Uterus (tissue), 2 donors: ENCODE measurements at regions not wholly inside any gene's neighbourhood (a gene's known extent, or its start where the extent isn't known, plus 50 kb on each side); places are given as distances from the start of the nearest gene placed in this dataset.

Source experiments
- POLR2A ChIP-seq, 2 donors: fragments of 450-650 bp; IDR thresholded peaks; one replicate each; pipeline ENCODE4 v1.6.1; 2016; ENCODE audit warnings: antibody characterized with exemption in 2 of 2, mild to moderate bottlenecking in 1 of 2, moderate library complexity in 1 of 2
- TF ChIP-seq, protein P1 (sequence below), 4 experiments: fragments of 200-600 bp in 2 of 4; fragments of 450-650 bp in 2 of 4; sonication (generic) in 2 of 4; IDR thresholded peaks; one replicate each; pipeline ENCODE4 v1.5.1; 2016 to 2019; ENCODE audit warnings: antibody characterized with exemption in 4 of 4, mild to moderate bottlenecking in 2 of 4, moderate library complexity in 1 of 4

DNA sequence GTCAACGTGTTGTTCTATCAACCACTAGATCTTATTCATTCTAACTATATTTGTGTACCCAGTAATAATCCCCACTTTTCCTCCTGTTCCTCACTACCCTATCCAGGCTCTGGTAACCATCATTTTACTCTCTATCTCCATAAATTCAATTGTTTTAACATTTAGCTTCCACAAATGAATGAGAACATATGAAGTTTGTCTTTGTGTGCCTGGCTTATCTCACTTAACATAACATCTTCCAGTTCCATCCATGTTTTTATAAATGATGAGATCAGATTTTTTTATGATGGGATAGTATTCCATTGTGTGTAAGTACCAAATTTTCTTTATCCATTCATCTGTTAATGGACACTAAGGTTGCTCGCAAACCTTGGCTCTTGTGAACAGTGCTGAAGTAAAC, 59.9 kb upstream of the IBSP start:
- TF ChIP-seq, protein P1, sequence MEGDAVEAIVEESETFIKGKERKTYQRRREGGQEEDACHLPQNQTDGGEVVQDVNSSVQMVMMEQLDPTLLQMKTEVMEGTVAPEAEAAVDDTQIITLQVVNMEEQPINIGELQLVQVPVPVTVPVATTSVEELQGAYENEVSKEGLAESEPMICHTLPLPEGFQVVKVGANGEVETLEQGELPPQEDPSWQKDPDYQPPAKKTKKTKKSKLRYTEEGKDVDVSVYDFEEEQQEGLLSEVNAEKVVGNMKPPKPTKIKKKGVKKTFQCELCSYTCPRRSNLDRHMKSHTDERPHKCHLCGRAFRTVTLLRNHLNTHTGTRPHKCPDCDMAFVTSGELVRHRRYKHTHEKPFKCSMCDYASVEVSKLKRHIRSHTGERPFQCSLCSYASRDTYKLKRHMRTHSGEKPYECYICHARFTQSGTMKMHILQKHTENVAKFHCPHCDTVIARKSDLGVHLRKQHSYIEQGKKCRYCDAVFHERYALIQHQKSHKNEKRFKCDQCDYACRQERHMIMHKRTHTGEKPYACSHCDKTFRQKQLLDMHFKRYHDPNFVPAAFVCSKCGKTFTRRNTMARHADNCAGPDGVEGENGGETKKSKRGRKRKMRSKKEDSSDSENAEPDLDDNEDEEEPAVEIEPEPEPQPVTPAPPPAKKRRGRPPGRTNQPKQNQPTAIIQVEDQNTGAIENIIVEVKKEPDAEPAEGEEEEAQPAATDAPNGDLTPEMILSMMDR (IDR thresholded peaks at IDR 0.05) = no peak
- TF ChIP-seq POLR2A (IDR thresholded peaks at IDR 0.05) = no peak
